ENCODE measurements at regions not wholly inside any gene's neighbourhood (a gene's known extent, or its start where the extent isn't known, plus 50 kb on each side); places are given as distances from the start of the nearest gene placed in this dataset.

DNA sequence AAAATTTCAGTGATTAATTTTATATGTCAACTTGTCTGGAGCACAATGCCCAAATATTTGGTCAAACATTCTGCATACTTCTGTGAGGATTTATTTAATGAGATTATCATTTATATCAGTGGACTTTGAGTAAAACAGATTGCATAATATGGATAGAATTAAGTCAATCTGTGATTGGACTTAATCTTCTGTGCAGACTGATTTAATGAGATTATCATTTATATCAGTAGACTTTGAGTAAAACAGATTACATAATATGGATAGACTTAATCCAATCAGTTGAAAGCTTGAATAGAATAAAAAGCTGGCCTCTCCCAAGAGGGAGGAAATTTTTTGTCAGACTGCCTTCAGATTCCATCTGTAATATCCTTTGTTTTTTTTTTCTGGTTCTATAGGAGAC is 1413.2 kb downstream of the LRFN5 start:
- no peak for TF ChIP-seq EP300 (IDR thresholded peaks at IDR 0.05)
- TF ChIP-seq, protein P1, sequence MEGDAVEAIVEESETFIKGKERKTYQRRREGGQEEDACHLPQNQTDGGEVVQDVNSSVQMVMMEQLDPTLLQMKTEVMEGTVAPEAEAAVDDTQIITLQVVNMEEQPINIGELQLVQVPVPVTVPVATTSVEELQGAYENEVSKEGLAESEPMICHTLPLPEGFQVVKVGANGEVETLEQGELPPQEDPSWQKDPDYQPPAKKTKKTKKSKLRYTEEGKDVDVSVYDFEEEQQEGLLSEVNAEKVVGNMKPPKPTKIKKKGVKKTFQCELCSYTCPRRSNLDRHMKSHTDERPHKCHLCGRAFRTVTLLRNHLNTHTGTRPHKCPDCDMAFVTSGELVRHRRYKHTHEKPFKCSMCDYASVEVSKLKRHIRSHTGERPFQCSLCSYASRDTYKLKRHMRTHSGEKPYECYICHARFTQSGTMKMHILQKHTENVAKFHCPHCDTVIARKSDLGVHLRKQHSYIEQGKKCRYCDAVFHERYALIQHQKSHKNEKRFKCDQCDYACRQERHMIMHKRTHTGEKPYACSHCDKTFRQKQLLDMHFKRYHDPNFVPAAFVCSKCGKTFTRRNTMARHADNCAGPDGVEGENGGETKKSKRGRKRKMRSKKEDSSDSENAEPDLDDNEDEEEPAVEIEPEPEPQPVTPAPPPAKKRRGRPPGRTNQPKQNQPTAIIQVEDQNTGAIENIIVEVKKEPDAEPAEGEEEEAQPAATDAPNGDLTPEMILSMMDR (IDR thresholded peaks at IDR 0.05), result no peak
